Activated CD8-positive, alpha-beta T cell treated with anti-CD3 and anti-CD28 coated beads, Interleukin-2, amount 10 ng/mL, durations not matched to agents 7 days and 5 days (primary cell): ENCODE measurements at regions not wholly inside any gene's neighbourhood (a gene's known extent, or its start where the extent isn't known, plus 50 kb on each side); places are given as distances from the start of the nearest gene placed in this dataset.
"Not testable (repeated sequence)": the region's sequence is repeated elsewhere in the genome, so short reads cannot be mapped to it uniquely, and the experiment has no call there.

Experiments
- ATAC-seq: fragments of 150-1000 bp; cut with Tn5 transposase; one replicate; pipeline ENCODE4 v1.10.0; 2021; ENCODE audit warnings: moderate library complexity
- CTCF ChIA-PET: fragments of 350-600 bp; sonication (Branson Sonifier 250); formaldehyde crosslinking; loops from one replicate; lab custom pipeline; 2021; ENCODE audit warnings: antibody characterized with exemption; lab: Charles Lee
- POLR2A ChIA-PET: fragments of 350-600 bp; sonication (Branson Sonifier 250); formaldehyde crosslinking; loops from one replicate; lab custom pipeline; 2021; ENCODE audit warnings: antibody characterized with exemption; lab: Charles Lee
- DNase-seq: peaks from one replicate; pipeline ENCODE4 v3.0.0-alpha.2; 2020
- H3K27ac Mint-ChIP-seq: one replicate; pipeline ENCODE4 v1.8.0; 2021; ENCODE audit warnings: mild to moderate bottlenecking, mixed read lengths
- H3K27me3 Mint-ChIP-seq: one replicate; pipeline ENCODE4 v1.8.0; 2021; ENCODE audit warnings: low read depth, mixed read lengths
- H3K36me3 Mint-ChIP-seq: one replicate; pipeline ENCODE4 v1.8.0; 2021; ENCODE audit warnings: low read depth, mixed read lengths
- H3K4me1 Mint-ChIP-seq: one replicate; pipeline ENCODE4 v1.8.0; 2021; ENCODE audit warnings: low read depth, mixed read lengths
- H3K4me3 Mint-ChIP-seq: one replicate; pipeline ENCODE4 v1.8.0; 2021; ENCODE audit warnings: mild to moderate bottlenecking, mixed read lengths
- H3K9me3 Mint-ChIP-seq: one replicate; pipeline ENCODE4 v1.8.0; 2022; ENCODE audit warnings: mixed read lengths; ENCODE audit not compliant: insufficient read depth

DNA sequence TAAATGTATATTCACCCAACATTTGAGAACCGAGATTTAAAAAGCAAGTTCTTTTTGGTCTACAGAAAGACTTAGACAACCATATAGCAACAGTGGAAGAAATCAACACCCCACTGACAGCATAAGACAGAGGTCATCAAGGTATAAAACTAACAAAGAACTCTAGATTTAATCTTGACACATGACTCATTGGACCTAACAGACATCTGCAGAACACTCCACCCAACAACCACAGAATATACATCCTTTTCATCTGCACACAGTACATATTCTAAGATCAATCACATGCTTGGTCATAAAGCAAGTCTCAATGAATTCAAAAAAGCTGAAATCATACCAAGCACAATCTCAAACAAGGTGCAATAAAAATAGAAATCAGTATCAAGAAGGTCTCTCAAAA is 65.8 kb downstream of the SPIN4 start:
- ChIA-PET POLR2A (no interaction called here), CTCF (no interaction called here)
- H3K9me3 Mint-ChIP-seq: no peaks in the 10 kb centered on the region
- H3K36me3 Mint-ChIP-seq: no peaks in the 10 kb centered on the region
- DNase-seq (no peak), ATAC-seq (no peak)
- H3K27ac Mint-ChIP-seq: no peak overlapping the region
- H3K27me3 Mint-ChIP-seq: no peaks in the 10 kb centered on the region
- H3K4me3 Mint-ChIP-seq: no peak overlapping the region
- H3K4me1 Mint-ChIP-seq: no peaks in the 10 kb centered on the region

DNA sequence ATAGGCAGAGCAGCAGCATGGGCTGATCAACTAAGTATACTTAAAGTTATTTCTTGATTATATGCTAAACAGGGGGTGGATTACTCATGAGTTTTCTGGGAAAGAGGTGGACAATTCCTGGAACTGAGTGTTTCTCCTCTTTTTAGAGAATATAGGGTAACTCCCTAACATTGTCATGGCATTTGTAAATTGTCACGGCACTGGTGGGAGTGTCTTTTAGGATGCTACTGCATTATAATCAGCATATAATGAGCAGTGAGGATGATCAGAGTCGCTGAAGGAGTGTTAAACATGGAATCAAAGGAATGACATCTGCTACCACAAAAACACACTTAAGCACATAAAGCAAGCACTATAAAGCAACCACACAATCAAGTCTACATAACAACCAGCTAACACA is 66.5 kb downstream of the SPIN4 start:
- ChIA-PET CTCF (no interaction called here), POLR2A (no interaction called here)
- H3K4me1 Mint-ChIP-seq: no peaks in the 10 kb centered on the region
- no peak for DNase-seq
- no peak overlapping the region for H3K27ac Mint-ChIP-seq
- no peaks in the 10 kb centered on the region for H3K9me3 Mint-ChIP-seq
- H3K36me3 Mint-ChIP-seq: no peaks in the 10 kb centered on the region
- no peak overlapping the region for H3K4me3 Mint-ChIP-seq
- ATAC-seq: no peak
- no peaks in the 10 kb centered on the region for H3K27me3 Mint-ChIP-seq

DNA sequence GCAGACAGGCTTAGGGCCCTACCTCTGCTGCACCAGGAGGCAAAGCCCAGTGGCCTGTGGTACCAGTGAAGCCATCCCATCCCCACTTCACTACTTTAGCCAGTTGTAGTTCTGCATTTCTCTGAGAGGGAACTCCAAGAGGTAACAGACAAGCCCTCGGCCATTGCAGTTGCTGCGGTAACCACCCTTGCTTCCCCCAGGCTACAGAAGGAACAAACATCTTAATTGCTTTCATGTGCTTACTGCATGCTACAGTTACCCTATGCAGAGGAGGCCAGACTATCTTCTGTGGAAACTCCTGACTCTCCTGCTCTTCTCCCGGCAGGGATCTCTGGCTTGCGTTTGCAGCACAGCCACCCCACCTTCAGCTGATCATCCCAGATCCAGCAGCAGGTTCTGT is 67.8 kb downstream of the SPIN4 start:
- no peak for DNase-seq
- Mint-ChIP-seq H3K27ac (no peak overlapping the region), H3K4me1 (no peaks in the 10 kb centered on the region), H3K4me3 (no peak overlapping the region), H3K36me3 (no peaks in the 10 kb centered on the region), H3K27me3 (no peaks in the 10 kb centered on the region), H3K9me3 (no peaks in the 10 kb centered on the region)
- no peak for ATAC-seq
- CTCF ChIA-PET: no interaction called here
- POLR2A ChIA-PET: no interaction called here

DNA sequence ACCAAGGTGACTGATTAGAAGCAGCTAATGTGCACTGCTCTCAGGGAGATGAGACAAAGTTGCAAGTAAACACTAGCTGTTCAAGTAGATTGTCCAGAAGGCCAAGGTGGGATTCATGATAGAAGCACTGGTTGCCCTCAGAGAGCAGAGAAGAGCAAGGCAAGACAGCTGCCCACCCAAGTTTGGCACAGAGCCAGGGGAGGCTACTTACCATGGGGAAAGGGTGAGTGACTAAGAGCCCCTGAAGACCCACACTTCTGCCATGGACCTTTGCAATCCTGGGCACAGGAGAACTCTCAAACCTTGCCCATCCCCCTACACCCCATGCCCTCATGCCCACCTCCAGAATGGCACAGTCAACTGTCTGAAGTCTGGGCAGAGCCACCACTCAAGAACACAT is 68.3 kb downstream of the SPIN4 start:
- ChIA-PET CTCF (no interaction called here), POLR2A (no interaction called here)
- H3K9me3 Mint-ChIP-seq: no peaks in the 10 kb centered on the region
- no peaks in the 10 kb centered on the region for H3K4me1 Mint-ChIP-seq
- no peaks in the 10 kb centered on the region for H3K27me3 Mint-ChIP-seq
- ATAC-seq (no peak), DNase-seq (no peak)
- H3K4me3 Mint-ChIP-seq: no peak overlapping the region
- H3K27ac Mint-ChIP-seq: no peak overlapping the region
- H3K36me3 Mint-ChIP-seq: no peaks in the 10 kb centered on the region

DNA sequence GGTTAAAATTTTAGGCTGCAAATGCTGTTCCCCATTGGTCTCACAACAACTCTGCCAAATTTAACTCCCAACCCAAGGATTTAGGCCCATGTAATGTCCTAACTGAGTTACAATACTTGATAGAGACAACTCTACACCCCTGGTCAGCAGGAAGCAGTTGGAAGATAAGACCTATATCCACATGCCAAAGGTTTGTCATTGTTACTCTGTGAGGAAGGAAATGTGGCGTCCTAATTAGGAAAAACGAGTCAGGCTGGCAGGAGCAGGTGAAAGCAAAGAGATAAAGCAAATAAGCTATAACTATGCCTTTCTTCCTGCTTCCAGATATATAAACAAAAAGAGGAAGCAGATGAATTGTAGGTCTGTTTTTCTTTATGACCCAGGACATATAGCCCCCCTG is 69.1 kb downstream of the SPIN4 start:
- DNase-seq (no peak), ATAC-seq (no peak)
- CTCF ChIA-PET: no interaction called here
- H3K4me3 Mint-ChIP-seq: no peak overlapping the region
- no peaks in the 10 kb centered on the region for H3K36me3 Mint-ChIP-seq
- POLR2A ChIA-PET: no interaction called here
- H3K9me3 Mint-ChIP-seq: no peaks in the 10 kb centered on the region
- H3K4me1 Mint-ChIP-seq: no peaks in the 10 kb centered on the region
- H3K27me3 Mint-ChIP-seq: no peaks in the 10 kb centered on the region
- no peak overlapping the region for H3K27ac Mint-ChIP-seq

DNA sequence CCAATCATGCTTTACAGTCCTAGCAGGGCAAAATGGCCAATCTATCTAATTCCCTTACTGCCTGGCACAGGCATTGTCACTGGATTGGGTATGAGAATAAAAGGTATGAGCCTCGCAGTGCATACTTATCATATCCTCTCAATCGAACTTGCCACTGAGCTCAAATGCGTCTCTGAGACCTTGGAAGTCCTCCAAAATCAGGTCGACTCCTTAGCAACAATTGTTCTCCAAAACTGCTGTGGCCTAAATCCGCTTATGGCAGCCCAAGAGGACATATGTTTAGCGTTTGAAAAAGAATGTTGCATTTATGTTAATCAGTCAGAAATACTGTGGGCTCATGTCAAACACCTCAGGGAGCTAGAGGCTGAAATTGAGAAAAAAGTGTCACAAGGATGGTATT is 69.7 kb downstream of the SPIN4 start:
- Mint-ChIP-seq H3K4me3 (no peak overlapping the region), H3K27me3 (no peaks in the 10 kb centered on the region), H3K4me1 (no peaks in the 10 kb centered on the region), H3K36me3 (no peaks in the 10 kb centered on the region), H3K9me3 (no peaks in the 10 kb centered on the region), H3K27ac (no peak overlapping the region)
- ChIA-PET CTCF (no interaction called here), POLR2A (no interaction called here)
- no peak for DNase-seq
- ATAC-seq: no peak

DNA sequence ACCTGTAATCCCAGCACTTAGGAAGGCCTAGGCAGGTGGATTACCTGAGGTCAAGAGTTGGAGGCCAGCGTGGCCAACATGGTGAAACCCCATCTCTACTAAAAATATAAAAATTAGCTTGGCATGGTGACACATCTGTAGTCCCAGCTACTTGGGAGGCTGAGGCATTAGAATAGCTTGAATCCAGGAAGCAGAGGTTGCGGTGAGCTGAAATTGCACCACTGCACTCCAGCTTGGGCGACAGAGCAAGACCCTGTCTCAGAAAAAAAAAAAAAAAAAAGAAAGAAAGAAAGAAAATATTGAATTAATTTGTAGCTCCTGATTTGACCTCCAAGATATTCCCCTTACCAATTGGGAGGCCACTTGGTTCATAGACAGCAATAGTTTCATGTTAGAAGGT is 73.7 kb downstream of the SPIN4 start:
- H3K27me3 Mint-ChIP-seq, H3K4me3 Mint-ChIP-seq, H3K9me3 Mint-ChIP-seq, H3K4me1 Mint-ChIP-seq, H3K27ac Mint-ChIP-seq, H3K36me3 Mint-ChIP-seq, ATAC-seq, DNase-seq, POLR2A ChIA-PET, CTCF ChIA-PET: not testable (repeated sequence)

DNA sequence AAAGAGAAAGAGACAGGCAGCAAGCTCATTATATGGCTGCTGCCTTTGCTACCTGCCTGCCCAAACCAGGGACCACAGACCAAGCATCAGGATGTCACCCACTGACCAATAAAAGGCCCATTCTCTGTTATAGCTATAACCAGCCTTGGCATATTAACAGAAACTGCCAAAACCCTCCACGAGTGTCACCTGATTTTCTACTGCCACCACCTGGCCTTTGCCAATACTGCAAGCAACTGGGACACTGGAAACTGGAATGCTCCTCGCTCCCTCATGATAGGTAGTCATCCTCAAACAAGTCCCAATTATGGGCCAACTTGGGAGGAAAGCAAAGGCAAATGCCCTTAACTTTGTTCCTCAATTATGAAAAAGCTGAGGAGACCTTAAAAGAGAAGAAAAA is 76.0 kb downstream of the SPIN4 start:
- peak; percentile 32 for DNase-seq
- Mint-ChIP-seq H3K4me1 (no peaks in the 10 kb centered on the region), H3K9me3 (no peaks in the 10 kb centered on the region), H3K4me3 (no peak overlapping the region), H3K27me3 (no peaks in the 10 kb centered on the region), H3K27ac (no peak overlapping the region), H3K36me3 (no peaks in the 10 kb centered on the region)
- ATAC-seq: no peak
- ChIA-PET POLR2A (interaction anchor here (0.6 kb wide), 1 partner anchor 155 kb away, joined by 3 read pairs; no protein-coding TSS in a partner anchor), CTCF (interaction anchor here (0.8 kb wide), 1 partner anchor 18 kb away, joined by 3 read pairs; no protein-coding TSS in a partner anchor)

DNA sequence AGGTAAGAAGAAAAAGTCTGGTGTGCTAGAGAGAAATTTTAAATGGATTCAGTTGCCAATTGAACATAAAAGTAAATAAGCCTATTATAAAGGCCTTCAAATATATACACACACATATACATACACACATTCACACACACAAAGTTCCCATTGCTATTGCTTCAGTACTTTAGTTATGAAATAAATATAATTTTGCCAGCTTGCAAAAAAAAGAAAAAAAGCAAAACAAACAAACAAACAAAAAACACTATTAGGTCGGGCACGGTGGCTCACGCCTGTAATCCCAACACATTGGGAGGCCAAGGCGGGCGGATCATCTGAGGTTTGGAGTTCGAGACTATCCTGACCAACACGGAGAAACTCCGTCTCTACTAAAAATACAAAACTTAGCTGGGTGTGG is 80.3 kb downstream of the SPIN4 start:
- Mint-ChIP-seq H3K27me3 (no peaks in the 10 kb centered on the region), H3K4me1 (no peaks in the 10 kb centered on the region)
- CTCF ChIA-PET: no interaction called here

DNA sequence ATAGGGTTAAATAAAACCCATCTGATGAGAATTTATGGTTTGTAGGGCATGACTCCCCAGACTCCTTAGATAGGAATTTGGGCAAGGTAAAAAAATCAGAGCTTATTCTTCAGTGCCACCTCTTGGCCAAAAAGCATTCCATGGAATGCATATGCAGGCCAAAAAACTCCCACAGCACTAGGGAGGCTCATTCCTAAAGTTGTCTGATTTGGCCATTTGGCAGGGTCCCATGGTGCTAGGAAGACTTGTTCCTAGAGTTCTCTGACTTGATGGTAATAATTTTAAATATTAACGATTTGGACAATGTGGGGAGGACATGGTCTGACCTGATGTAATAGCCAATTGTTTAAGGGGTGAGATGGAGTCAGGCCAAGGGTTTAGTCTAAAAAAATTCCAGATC is 93.0 kb downstream of the SPIN4 start:
- Mint-ChIP-seq H3K27me3 (no peaks in the 10 kb centered on the region), H3K36me3 (no peaks in the 10 kb centered on the region), H3K27ac (no peak overlapping the region), H3K9me3 (no peaks in the 10 kb centered on the region), H3K4me1 (no peaks in the 10 kb centered on the region), H3K4me3 (no peak overlapping the region)
- DNase-seq (no peak), ATAC-seq (no peak)
- ChIA-PET CTCF (no interaction called here), POLR2A (no interaction called here)

More for the DNA sequence above, 80.3 kb downstream of the SPIN4 start:
- ATAC-seq (no peak), DNase-seq (no peak)
- POLR2A ChIA-PET: no interaction called here
- no peak overlapping the region for H3K4me3 Mint-ChIP-seq
- no peak overlapping the region for H3K27ac Mint-ChIP-seq
- H3K9me3 Mint-ChIP-seq: no peaks in the 10 kb centered on the region
- H3K36me3 Mint-ChIP-seq: no peaks in the 10 kb centered on the region

DNA sequence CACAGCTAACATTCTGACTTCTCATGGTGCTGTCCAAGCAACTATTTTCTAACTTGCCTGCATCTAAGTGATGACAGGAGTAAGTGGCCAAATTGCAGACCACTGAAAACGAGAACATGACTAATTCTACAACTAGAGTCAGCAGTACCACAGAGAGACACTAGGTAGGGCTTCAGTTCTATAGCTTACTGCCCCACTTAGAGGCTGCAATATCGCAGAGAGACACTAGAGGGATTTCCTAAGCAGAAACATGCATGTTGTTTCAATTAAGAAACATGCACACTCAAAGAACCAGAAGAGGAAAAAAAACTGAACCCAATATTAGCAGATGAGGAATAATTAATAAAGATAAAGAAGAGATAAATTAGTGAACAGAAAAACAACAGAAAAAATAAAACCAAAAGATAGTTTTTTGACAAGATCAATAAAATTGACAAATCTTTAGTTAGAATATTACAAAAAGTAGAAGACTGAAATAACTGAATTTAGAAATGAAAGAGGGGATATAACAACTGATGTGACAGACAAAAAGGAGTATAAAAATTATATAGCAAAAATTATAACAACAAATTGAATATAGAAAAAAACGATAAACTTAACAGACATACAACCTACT is 100.8 kb downstream of the SPIN4 start:
- DNase-seq (peak; percentile 71), ATAC-seq (peak; percentile 86)
- ChIA-PET POLR2A (no interaction called here), CTCF (interaction anchor here (0.8 kb wide), 1 partner anchor 9 kb away, joined by 3 read pairs; no protein-coding TSS in a partner anchor)
- no peaks in the 10 kb centered on the region for H3K36me3 Mint-ChIP-seq
- no peaks in the 10 kb centered on the region for H3K27me3 Mint-ChIP-seq
- no peak overlapping the region for H3K4me3 Mint-ChIP-seq
- no peak overlapping the region for H3K27ac Mint-ChIP-seq
- H3K9me3 Mint-ChIP-seq: no peaks in the 10 kb centered on the region
- H3K4me1 Mint-ChIP-seq: no peaks in the 10 kb centered on the region

DNA sequence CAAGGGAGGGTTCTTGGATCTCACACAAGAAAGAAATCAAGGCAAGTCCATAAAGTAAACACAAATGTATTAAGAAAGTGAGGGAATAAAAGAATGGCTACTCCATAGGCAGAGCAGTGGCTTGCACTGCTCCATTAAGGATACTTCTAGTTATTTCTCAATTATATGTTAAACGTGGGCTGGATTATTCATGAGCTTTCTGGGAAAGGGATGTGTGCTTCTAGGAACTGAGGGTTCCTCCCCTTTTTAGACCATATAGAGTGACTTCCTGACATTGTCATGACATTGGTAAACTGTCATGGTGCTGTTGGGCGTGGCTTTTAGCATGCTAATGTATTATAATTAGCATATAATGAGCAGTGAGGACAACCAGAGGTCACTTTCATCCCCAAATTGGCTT is 108.4 kb downstream of the SPIN4 start:
- CTCF ChIA-PET, H3K4me1 Mint-ChIP-seq, H3K27ac Mint-ChIP-seq, ATAC-seq, POLR2A ChIA-PET, H3K36me3 Mint-ChIP-seq, DNase-seq, H3K27me3 Mint-ChIP-seq, H3K4me3 Mint-ChIP-seq, H3K9me3 Mint-ChIP-seq: not testable (repeated sequence)

DNA sequence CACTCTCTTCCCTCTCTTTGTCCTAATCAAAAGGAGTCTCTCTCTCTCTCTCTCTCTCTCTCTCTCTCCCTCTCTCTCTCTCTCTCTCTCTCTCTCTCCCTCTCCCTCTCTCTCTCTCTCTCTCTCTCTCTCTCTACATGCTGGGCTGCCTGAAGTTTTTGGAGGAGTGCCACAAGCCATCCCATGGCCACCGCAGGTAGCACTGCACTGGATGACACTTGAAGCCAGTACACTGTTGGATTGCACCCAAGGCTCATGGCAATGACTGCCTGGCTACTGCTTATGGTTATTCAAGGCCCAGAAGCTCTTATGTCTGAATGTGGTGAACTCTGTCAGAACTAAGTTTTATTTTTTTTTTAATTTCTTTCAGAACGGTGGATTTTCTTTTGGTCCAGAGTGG is 115.2 kb downstream of the SPIN4 start:
- H3K9me3 Mint-ChIP-seq, H3K36me3 Mint-ChIP-seq, DNase-seq, CTCF ChIA-PET, H3K4me1 Mint-ChIP-seq, H3K27ac Mint-ChIP-seq, H3K27me3 Mint-ChIP-seq, ATAC-seq, POLR2A ChIA-PET, H3K4me3 Mint-ChIP-seq: not testable (repeated sequence)
